ENCODE measurements at regions not wholly inside any gene's neighbourhood (a gene's known extent, or its start where the extent isn't known, plus 50 kb on each side); places are given as distances from the start of the nearest gene placed in this dataset.

DNA sequence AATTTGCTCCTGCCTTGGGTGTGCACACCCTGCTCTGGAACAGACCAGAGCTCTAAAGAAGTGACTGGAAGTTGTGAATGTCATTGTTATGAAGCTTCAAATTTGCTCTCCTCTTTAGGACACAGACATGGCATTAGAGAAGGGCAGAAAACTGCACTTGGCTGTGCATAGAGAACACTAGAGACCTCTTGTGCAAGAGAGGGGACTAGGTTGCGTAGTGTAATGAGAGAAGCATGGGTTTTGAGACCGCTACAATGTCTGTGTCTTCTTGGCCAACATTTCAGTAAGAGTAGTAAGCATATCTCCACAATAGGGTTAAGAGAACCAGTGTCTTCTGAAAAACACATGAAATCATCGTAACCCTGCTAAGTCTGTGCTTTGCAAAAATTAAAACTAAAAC is 423.3 kb downstream of the SPRY2 start:
- Histone ChIP-seq H3K36me3 (ENCODE audit: control insufficient read depth in 1 of 2, insufficient read depth in 2 of 2, low read length in 2 of 2) (no peaks in the 10 kb centered on the region), H3K9me3 (ENCODE audit: control insufficient read depth in 1 of 2, insufficient read depth in 1 of 2, low read depth in 1 of 2, low read length in 2 of 2) (no peaks in the 10 kb centered on the region), H3K9me2 (ENCODE audit: insufficient read depth) (no peaks in the 10 kb centered on the region), H3K79me2 (ENCODE audit: insufficient read depth, low read length) (no peaks in the 10 kb centered on the region), H3K27me3 (ENCODE audit: insufficient read depth, low read length) (no peaks in the 10 kb centered on the region), H3K27ac (ENCODE audit: low read depth, low read length) (no peak overlapping the region), H2AFZ (ENCODE audit: low read depth, low read length, poor library complexity, severe bottlenecking) (no peak overlapping the region), H3K4me3 (replicated peaks in 1 of 2; ENCODE audit: low read depth in 1 of 2, low read length in 2 of 2) (no peak overlapping the region), H4K20me1 (ENCODE audit: insufficient read depth) (no peaks in the 10 kb centered on the region), H3K4me1 (ENCODE audit: control insufficient read depth in 1 of 2, insufficient read depth in 2 of 2, low read length in 2 of 2) (no peaks in the 10 kb centered on the region), H3K9ac (ENCODE audit: low read length) (no peak overlapping the region), H3K4me2 (ENCODE audit: low read length) (no peak overlapping the region)
- CTCF ChIA-PET = no interaction called here
- POLR2A ChIA-PET = no interaction called here
- ATAC-seq = no peak
- no TSS peak for BruUV-seq (replicated peaks)
- DNase-seq (ENCODE audit: low read depth, low spot score) = no peak
- RAD21 ChIA-PET (ENCODE audit: low non-redundant PET in 1 of 2, low total read pairs in 2 of 2, uncharacterized antibody in 2 of 2, unreplicated experiment in 2 of 2) = no interaction called here
- intact Hi-C loops (cut with micrococcal nuclease) = no loop called here
- TF ChIP-seq ZBTB33 (IDR thresholded peaks at IDR 0.05; ENCODE audit: extremely low read depth, insufficient replicate concordance, low read length) = no peak
- TF ChIP-seq EGR1 (IDR thresholded peaks at IDR 0.05; ENCODE audit: low read depth) = no peak
- TF ChIP-seq SIN3A (IDR thresholded peaks at IDR 0.05; ENCODE audit: low read depth) = no peak
- no peak for TF ChIP-seq ZNF274 (IDR thresholded peaks at IDR 0.05; ENCODE audit: low read depth, low read length)
- TF ChIP-seq, protein P1, sequence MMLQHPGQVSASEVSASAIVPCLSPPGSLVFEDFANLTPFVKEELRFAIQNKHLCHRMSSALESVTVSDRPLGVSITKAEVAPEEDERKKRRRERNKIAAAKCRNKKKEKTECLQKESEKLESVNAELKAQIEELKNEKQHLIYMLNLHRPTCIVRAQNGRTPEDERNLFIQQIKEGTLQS (IDR thresholded peaks at IDR 0.05) = no peak
- TF ChIP-seq JUND (IDR thresholded peaks at IDR 0.05) = no peak
- TF ChIP-seq CBX3 (IDR thresholded peaks at IDR 0.05; ENCODE audit: low read depth) = no peak
- TF ChIP-seq EZH2phosphoT487 (IDR thresholded peaks at IDR 0.05; ENCODE audit: borderline replicate concordance) = no peak
- TF ChIP-seq TCF7L2 (IDR thresholded peaks at IDR 0.05; ENCODE audit: borderline replicate concordance, extremely low read depth, insufficient read depth, insufficient read length) = no peak
- no peak for TF ChIP-seq CEBPB (IDR thresholded peaks at IDR 0.05; ENCODE audit: low read depth)
- no peak for TF ChIP-seq CTCF (IDR thresholded peaks at IDR 0.05 in 2 of 3, conservative IDR thresholded peaks at IDR 0.05 in 1 of 3; ENCODE audit: borderline replicate concordance in 1 of 3, insufficient read depth in 1 of 3, low read depth in 2 of 3, low read length in 2 of 3)
- TF ChIP-seq POLR2AphosphoS5 (IDR thresholded peaks at IDR 0.05; ENCODE audit: low read depth, low read length) = no peak
- TF ChIP-seq, protein P2, sequence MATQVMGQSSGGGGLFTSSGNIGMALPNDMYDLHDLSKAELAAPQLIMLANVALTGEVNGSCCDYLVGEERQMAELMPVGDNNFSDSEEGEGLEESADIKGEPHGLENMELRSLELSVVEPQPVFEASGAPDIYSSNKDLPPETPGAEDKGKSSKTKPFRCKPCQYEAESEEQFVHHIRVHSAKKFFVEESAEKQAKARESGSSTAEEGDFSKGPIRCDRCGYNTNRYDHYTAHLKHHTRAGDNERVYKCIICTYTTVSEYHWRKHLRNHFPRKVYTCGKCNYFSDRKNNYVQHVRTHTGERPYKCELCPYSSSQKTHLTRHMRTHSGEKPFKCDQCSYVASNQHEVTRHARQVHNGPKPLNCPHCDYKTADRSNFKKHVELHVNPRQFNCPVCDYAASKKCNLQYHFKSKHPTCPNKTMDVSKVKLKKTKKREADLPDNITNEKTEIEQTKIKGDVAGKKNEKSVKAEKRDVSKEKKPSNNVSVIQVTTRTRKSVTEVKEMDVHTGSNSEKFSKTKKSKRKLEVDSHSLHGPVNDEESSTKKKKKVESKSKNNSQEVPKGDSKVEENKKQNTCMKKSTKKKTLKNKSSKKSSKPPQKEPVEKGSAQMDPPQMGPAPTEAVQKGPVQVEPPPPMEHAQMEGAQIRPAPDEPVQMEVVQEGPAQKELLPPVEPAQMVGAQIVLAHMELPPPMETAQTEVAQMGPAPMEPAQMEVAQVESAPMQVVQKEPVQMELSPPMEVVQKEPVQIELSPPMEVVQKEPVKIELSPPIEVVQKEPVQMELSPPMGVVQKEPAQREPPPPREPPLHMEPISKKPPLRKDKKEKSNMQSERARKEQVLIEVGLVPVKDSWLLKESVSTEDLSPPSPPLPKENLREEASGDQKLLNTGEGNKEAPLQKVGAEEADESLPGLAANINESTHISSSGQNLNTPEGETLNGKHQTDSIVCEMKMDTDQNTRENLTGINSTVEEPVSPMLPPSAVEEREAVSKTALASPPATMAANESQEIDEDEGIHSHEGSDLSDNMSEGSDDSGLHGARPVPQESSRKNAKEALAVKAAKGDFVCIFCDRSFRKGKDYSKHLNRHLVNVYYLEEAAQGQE (IDR thresholded peaks at IDR 0.05; ENCODE audit: low read depth) = no peak
- TF ChIP-seq SP1 (IDR thresholded peaks at IDR 0.05; ENCODE audit: low read depth) = no peak
- no peak for TF ChIP-seq YY1 (IDR thresholded peaks at IDR 0.05; ENCODE audit: extremely low read depth, insufficient replicate concordance, low read depth, low read length)
- TF ChIP-seq ZFX (IDR thresholded peaks at IDR 0.05) = no peak
- no peak for TF ChIP-seq EZH2 (IDR thresholded peaks at IDR 0.05)
- TF ChIP-seq POLR2A (IDR thresholded peaks at IDR 0.05; ENCODE audit: borderline replicate concordance, extremely low read depth, insufficient read depth, insufficient read length) = no peak
- TF ChIP-seq ELF1 (IDR thresholded peaks at IDR 0.05; ENCODE audit: borderline replicate concordance, low read depth) = no peak
